NOMO-1 treated with dmso at 0.1 percent for 144 hours (cell line): ENCODE measurements at regions not wholly inside any gene's neighbourhood (a gene's known extent, or its start where the extent isn't known, plus 50 kb on each side); places are given as distances from the start of the nearest gene placed in this dataset.
"Not testable (repeated sequence)": the region's sequence is repeated elsewhere in the genome, so short reads cannot be mapped to it uniquely, and the experiment has no call there.

ENCODE experiments used
- DNase-seq: peaks from one replicate; lab custom pipeline; 2025; ENCODE audit not compliant: unreplicated experiment; lab: John Stamatoyannopoulos, UW

- no peak for DNase-seq
Measured at GRCh38 chr1:95657248-95657647, 423.2 kb downstream of the RWDD3 start.

- DNase-seq = no peak
Measured at GRCh38 chr1:95659166-95659565, 425.2 kb downstream of the RWDD3 start.

GRCh38 chr1:95659588-95659987, 425.6 kb downstream of the RWDD3 start:
- no peak for DNase-seq

GRCh38 chr1:95660736-95661135, 426.7 kb downstream of the RWDD3 start:
- DNase-seq = no peak

GRCh38 chr1:95663530-95663929, 429.5 kb downstream of the RWDD3 start:
- DNase-seq = not testable (repeated sequence)

- no peak for DNase-seq
Measured at GRCh38 chr1:95668165-95668564, 434.2 kb downstream of the RWDD3 start.

GRCh38 chr1:95669638-95670037, 435.6 kb downstream of the RWDD3 start:
- not testable (repeated sequence) for DNase-seq

GRCh38 chr1:95671098-95671497, 437.1 kb downstream of the RWDD3 start:
- DNase-seq = no peak

GRCh38 chr1:95679262-95679661, 445.3 kb downstream of the RWDD3 start:
- DNase-seq = no peak

GRCh38 chr1:95685081-95685480, 451.1 kb downstream of the RWDD3 start:
- DNase-seq = no peak

GRCh38 chr1:95686217-95686616, 452.2 kb downstream of the RWDD3 start:
- no peak for DNase-seq

GRCh38 chr1:95699149-95699953, 465.3 kb downstream of the RWDD3 start:
- DNase-seq = no peak

- no peak for DNase-seq
Measured at GRCh38 chr1:95701450-95702173, 467.6 kb downstream of the RWDD3 start.

GRCh38 chr1:95703046-95703445, 469.0 kb downstream of the RWDD3 start:
- DNase-seq = no peak

GRCh38 chr1:95716097-95716496, 482.1 kb downstream of the RWDD3 start:
- DNase-seq = no peak

- no peak for DNase-seq
Measured at GRCh38 chr1:95716550-95716949, 482.5 kb downstream of the RWDD3 start.

GRCh38 chr1:95723346-95723745, 489.3 kb downstream of the RWDD3 start:
- DNase-seq = no peak

- no peak for DNase-seq
Measured at GRCh38 chr1:95728841-95729240, 494.8 kb downstream of the RWDD3 start.

GRCh38 chr1:95730986-95731385, 497.0 kb downstream of the RWDD3 start:
- DNase-seq = no peak

- DNase-seq = no peak
Measured at GRCh38 chr1:95731466-95731865, 497.5 kb downstream of the RWDD3 start.

- DNase-seq = no peak
Measured at GRCh38 chr1:95733031-95733430, 499.0 kb downstream of the RWDD3 start.

GRCh38 chr1:95733671-95734070, 499.7 kb downstream of the RWDD3 start:
- DNase-seq = no peak
